DND-41 (cell line): ENCODE measurements at regions not wholly inside any gene's neighbourhood (a gene's known extent, or its start where the extent isn't known, plus 50 kb on each side); places are given as distances from the start of the nearest gene placed in this dataset.

Experiments used
- EZH2 ChIP-seq: IDR thresholded peaks from 3 replicates; pipeline ENCODE4 v1.6.1; 2012; ENCODE audit warnings: borderline replicate concordance, low read depth, mild to moderate bottlenecking, moderate library complexity, low read length, inconsistent platforms; ENCODE audit not compliant: severe bottlenecking
- TF ChIP-seq, protein P1 (sequence below): IDR thresholded peaks from 2 replicates; pipeline ENCODE4 v1.5.1; 2012; ENCODE audit warnings: borderline replicate concordance, low read length, moderate library complexity, mild to moderate bottlenecking; ENCODE audit not compliant: poor library complexity, severe bottlenecking; ENCODE audit errors: extremely low read depth

GRCh38 chr21:17925899-17926298 lies 106.7 kb upstream of the C21orf91 start:
- TF ChIP-seq, protein P1, sequence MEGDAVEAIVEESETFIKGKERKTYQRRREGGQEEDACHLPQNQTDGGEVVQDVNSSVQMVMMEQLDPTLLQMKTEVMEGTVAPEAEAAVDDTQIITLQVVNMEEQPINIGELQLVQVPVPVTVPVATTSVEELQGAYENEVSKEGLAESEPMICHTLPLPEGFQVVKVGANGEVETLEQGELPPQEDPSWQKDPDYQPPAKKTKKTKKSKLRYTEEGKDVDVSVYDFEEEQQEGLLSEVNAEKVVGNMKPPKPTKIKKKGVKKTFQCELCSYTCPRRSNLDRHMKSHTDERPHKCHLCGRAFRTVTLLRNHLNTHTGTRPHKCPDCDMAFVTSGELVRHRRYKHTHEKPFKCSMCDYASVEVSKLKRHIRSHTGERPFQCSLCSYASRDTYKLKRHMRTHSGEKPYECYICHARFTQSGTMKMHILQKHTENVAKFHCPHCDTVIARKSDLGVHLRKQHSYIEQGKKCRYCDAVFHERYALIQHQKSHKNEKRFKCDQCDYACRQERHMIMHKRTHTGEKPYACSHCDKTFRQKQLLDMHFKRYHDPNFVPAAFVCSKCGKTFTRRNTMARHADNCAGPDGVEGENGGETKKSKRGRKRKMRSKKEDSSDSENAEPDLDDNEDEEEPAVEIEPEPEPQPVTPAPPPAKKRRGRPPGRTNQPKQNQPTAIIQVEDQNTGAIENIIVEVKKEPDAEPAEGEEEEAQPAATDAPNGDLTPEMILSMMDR: peak; percentile 45
- no peak for TF ChIP-seq EZH2
